HEK293 (cell line): ENCODE measurements at regions not wholly inside any gene's neighbourhood (a gene's known extent, or its start where the extent isn't known, plus 50 kb on each side); places are given as distances from the start of the nearest gene placed in this dataset.
"Not testable (repeated sequence)": the region's sequence is repeated elsewhere in the genome, so short reads cannot be mapped to it uniquely, and the experiment has no call there.

Source experiments
- CTCF ChIA-PET: fragments of 350-600 bp; formaldehyde crosslinking; extraction: SDS; loops from one replicate; lab custom pipeline; 2021; ENCODE audit warnings: antibody characterized with exemption; lab: Yijun Ruan, JAX
- POLR2A ChIA-PET: fragments of 300-600 bp; formaldehyde crosslinking; extraction: SDS; loops from one replicate; lab custom pipeline; 2020; ENCODE audit warnings: antibody characterized with exemption, inconsistent platforms; lab: Yijun Ruan, JAX
- H3K27ac ChIP-seq: fragments of 200-500 bp; sonication (Bioruptor generic); 2 replicates; pipeline ENCODE4 v1.5.1; 2014; ENCODE audit warnings: low read depth, low read length, control low read depth, inconsistent platforms; ENCODE audit errors: extremely low read depth
- H3K36me3 ChIP-seq, 2 experiments: fragments of 200-500 bp in 1 of 2; sonication (Bioruptor generic) in 1 of 2; 1 replicate in 1 of 2; 2 replicates in 1 of 2; pipeline ENCODE4 v1.5.1; 2014 to 2017; ENCODE audit warnings: inconsistent platforms in 2 of 2, low read length in 2 of 2; ENCODE audit not compliant: control insufficient read depth in 2 of 2, insufficient read depth in 1 of 2
- H3K4me1 ChIP-seq: fragments of 200-500 bp; sonication (Bioruptor generic); 2 replicates; pipeline ENCODE4 v1.5.1; 2014; ENCODE audit warnings: mild to moderate bottlenecking, low read length, inconsistent platforms; ENCODE audit not compliant: control insufficient read depth, insufficient read depth
- H3K4me3 ChIP-seq: 2 replicates; pipeline ENCODE4 v1.5.1; 2011; ENCODE audit warnings: low read depth, mild to moderate bottlenecking, control low read depth, low read length, moderate library complexity
- H3K9me3 ChIP-seq: fragments of 200-500 bp; sonication (Bioruptor generic); 2 replicates; pipeline ENCODE4 v1.5.1; 2014; ENCODE audit warnings: low read depth, low read length, inconsistent platforms; ENCODE audit not compliant: control insufficient read depth, insufficient read depth
- BCL11B ChIP-seq: fragments of 450-650 bp; formaldehyde crosslinking; IDR thresholded peaks from 2 replicates; pipeline ENCODE4 v1.5.1; 2016; ENCODE audit warnings: low read depth, missing biosample characterization, missing genetic modification characterization
- CTCF ChIP-seq: fragments of 450-650 bp; formaldehyde crosslinking; IDR thresholded peaks from 2 replicates; pipeline ENCODE4 v1.5.1; 2016; ENCODE audit warnings: missing biosample characterization, missing genetic modification characterization
- EGR2 ChIP-seq: fragments of 450-650 bp; formaldehyde crosslinking; IDR thresholded peaks from 2 replicates; pipeline ENCODE4 v1.5.1; 2016; ENCODE audit warnings: low read depth, missing biosample characterization, missing genetic modification characterization
- HOXD13 ChIP-seq: sonication (generic); formaldehyde crosslinking; IDR thresholded peaks from 2 replicates; pipeline ENCODE4 v1.8.0; 2022; ENCODE audit warnings: missing genetic modification reagents, borderline replicate concordance
- SETDB1 ChIP-seq: IDR thresholded peaks from one replicate; pipeline ENCODE4 v1.6.1; 2017; ENCODE audit warnings: mild to moderate bottlenecking, low read length, moderate library complexity, mixed read lengths; ENCODE audit not compliant: insufficient read length
- ZFHX2 ChIP-seq: fragments of 450-650 bp; formaldehyde crosslinking; conservative IDR thresholded peaks from 2 replicates; pipeline ENCODE4 v1.5.1; 2016; ENCODE audit warnings: missing biosample characterization, missing genetic modification characterization
- ZNF10 ChIP-seq: fragments of 450-650 bp; formaldehyde crosslinking; IDR thresholded peaks from 2 replicates; pipeline ENCODE4 v1.5.1; 2017; ENCODE audit warnings: missing biosample characterization, missing genetic modification characterization
- ZNF121 ChIP-seq: fragments of 450-650 bp; formaldehyde crosslinking; IDR thresholded peaks from 2 replicates; pipeline ENCODE4 v1.5.1; 2016; ENCODE audit warnings: missing biosample characterization, missing genetic modification characterization
- ZNF214 ChIP-seq: fragments of 450-650 bp; formaldehyde crosslinking; IDR thresholded peaks from 2 replicates; pipeline ENCODE4 v1.5.1; 2017; ENCODE audit warnings: missing biosample characterization, mild to moderate bottlenecking, missing genetic modification characterization, borderline replicate concordance
- ZNF221 ChIP-seq: fragments of 450-650 bp; formaldehyde crosslinking; IDR thresholded peaks from 2 replicates; pipeline ENCODE4 v1.5.1; 2017; ENCODE audit warnings: missing biosample characterization, missing genetic modification characterization, borderline replicate concordance
- ZNF26 ChIP-seq: fragments of 450-650 bp; formaldehyde crosslinking; IDR thresholded peaks from 2 replicates; pipeline ENCODE4 v1.5.1; 2016; ENCODE audit warnings: missing biosample characterization, missing genetic modification characterization
- ZNF311 ChIP-seq: fragments of 450-650 bp; formaldehyde crosslinking; IDR thresholded peaks from 2 replicates; pipeline ENCODE4 v1.5.1; 2017; ENCODE audit warnings: missing biosample characterization, missing genetic modification characterization, borderline replicate concordance
- ZNF341 ChIP-seq: fragments of 450-650 bp; formaldehyde crosslinking; IDR thresholded peaks from 2 replicates; pipeline ENCODE4; 2016; ENCODE audit warnings: low read depth, missing biosample characterization, missing genetic modification characterization
- ZNF571 ChIP-seq: fragments of 450-650 bp; formaldehyde crosslinking; IDR thresholded peaks from 2 replicates; pipeline ENCODE4 v1.5.0; 2017; ENCODE audit warnings: missing biosample characterization, missing genetic modification characterization
- ZNF600 ChIP-seq: fragments of 450-650 bp; formaldehyde crosslinking; IDR thresholded peaks from 2 replicates; pipeline ENCODE4 v1.5.1; 2016; ENCODE audit warnings: missing biosample characterization, missing genetic modification characterization
- ZNF654 ChIP-seq: fragments of 450-650 bp; formaldehyde crosslinking; IDR thresholded peaks from 2 replicates; pipeline ENCODE4 v1.5.1; 2016; ENCODE audit warnings: low read depth, missing biosample characterization, missing genetic modification characterization
- TF ChIP-seq, protein P1 (sequence below): fragments of 450-650 bp; formaldehyde crosslinking; conservative IDR thresholded peaks from 2 replicates; pipeline ENCODE4 v1.5.1; 2016; ENCODE audit warnings: low read depth, missing biosample characterization, missing genetic modification characterization
- TF ChIP-seq, protein P2 (sequence below): fragments of 450-650 bp; formaldehyde crosslinking; IDR thresholded peaks from 2 replicates; pipeline ENCODE4 v1.5.1; 2016; ENCODE audit warnings: missing biosample characterization, missing genetic modification characterization, low read depth

DNA sequence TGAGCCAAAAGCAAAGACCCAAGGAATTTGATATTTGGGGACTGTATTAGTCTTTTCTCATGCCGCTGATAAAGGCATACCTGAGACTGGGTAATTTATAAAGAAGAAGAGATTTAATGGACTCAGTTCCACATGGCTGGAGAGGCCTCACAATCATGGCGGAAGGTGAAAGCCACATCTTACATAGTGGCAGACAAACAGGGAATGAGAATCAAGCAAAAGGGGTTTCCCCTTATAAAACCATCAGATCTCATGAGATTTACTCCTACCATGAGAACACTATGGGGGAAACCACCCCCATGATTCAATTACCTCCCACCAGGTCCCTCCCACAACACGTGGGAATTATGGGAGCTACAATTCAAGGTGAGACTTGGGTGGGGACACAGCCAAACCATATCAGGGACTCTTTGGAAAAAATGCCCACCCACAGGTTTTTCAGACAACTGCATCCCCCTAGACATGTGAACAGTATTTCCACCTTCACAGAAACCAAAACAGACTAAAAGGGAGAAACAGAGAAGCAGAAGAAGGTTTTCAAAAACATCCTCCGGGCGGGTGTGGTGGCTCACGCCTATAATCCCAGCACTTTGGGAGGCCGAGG lies 482.1 kb upstream of the PROK2 start:
- H3K4me3 ChIP-seq, H3K9me3 ChIP-seq, H3K4me1 ChIP-seq, POLR2A ChIA-PET, H3K36me3 ChIP-seq, H3K27ac ChIP-seq: not testable (repeated sequence)
- TF ChIP-seq ZFHX2 (tag by site-specific recombination) (peak; percentile 54), EGR2 (tag by site-specific recombination) (peak; percentile 29; the same call in 1 of the 2 replicates)
- CTCF ChIA-PET, result interaction anchor here (0.8 to 1.6 kb wide), 3 partner anchors 85 to 396 kb away, joined by 3 to 7 read pairs (median 5); no protein-coding TSS in a partner anchor

DNA sequence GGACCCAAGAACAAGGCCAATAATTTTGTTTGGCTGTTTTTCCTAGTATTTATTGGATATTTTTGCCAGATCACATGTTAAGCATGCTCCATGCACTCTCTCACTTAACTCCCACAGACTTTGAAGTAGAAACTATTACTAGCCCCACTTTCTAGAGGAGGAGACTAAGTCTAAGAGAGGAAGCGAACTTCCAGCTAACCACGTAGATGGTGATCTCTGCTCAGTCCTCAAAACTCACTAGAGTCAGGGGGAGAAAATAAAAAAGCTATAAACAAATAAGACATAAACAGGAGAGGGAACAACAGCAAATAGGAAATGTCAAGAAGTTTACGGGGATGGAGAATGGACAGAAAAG lies 481.0 kb upstream of the PROK2 start:
- H3K27ac ChIP-seq, result no peak overlapping the region
- no peaks in the 10 kb centered on the region for H3K9me3 ChIP-seq
- CTCF ChIA-PET, result interaction anchor here (0.7 to 2.1 kb wide), 8 partner anchors 9 to 532 kb away, joined by 3 to 10 read pairs (median 4); no protein-coding TSS in a partner anchor
- TF ChIP-seq, protein P1, sequence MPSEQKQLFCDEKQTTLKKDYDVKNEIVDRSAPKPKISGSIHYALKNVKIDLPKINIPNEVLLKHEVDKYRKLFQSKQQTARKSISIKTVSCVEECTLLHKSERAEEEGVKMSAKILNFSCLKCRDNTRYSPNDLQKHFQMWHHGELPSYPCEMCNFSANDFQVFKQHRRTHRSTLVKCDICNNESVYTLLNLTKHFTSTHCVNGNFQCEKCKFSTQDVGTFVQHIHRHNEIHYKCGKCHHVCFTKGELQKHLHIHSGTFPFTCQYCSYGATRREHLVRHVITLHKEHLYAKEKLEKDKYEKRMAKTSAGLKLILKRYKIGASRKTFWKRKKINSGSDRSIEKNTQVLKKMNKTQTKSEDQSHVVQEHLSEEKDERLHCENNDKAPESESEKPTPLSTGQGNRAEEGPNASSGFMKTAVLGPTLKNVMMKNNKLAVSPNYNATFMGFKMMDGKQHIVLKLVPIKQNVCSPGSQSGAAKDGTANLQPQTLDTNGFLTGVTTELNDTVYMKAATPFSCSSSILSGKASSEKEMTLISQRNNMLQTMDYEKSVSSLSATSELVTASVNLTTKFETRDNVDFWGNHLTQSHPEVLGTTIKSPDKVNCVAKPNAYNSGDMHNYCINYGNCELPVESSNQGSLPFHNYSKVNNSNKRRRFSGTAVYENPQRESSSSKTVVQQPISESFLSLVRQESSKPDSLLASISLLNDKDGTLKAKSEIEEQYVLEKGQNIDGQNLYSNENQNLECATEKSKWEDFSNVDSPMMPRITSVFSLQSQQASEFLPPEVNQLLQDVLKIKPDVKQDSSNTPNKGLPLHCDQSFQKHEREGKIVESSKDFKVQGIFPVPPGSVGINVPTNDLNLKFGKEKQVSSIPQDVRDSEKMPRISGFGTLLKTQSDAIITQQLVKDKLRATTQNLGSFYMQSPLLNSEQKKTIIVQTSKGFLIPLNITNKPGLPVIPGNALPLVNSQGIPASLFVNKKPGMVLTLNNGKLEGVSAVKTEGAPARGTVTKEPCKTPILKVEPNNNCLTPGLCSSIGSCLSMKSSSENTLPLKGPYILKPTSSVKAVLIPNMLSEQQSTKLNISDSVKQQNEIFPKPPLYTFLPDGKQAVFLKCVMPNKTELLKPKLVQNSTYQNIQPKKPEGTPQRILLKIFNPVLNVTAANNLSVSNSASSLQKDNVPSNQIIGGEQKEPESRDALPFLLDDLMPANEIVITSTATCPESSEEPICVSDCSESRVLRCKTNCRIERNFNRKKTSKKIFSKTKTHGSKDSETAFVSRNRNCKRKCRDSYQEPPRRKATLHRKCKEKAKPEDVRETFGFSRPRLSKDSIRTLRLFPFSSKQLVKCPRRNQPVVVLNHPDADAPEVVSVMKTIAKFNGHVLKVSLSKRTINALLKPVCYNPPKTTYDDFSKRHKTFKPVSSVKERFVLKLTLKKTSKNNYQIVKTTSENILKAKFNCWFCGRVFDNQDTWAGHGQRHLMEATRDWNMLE, result no peak
- TF ChIP-seq ZNF311 (tag by site-specific recombination) (no peak), ZNF341 (no peak), ZNF221 (tag by site-specific recombination) (no peak), BCL11B (tag by site-specific recombination) (no peak), EGR2 (tag by site-specific recombination) (no peak)
- TF ChIP-seq, protein P2, sequence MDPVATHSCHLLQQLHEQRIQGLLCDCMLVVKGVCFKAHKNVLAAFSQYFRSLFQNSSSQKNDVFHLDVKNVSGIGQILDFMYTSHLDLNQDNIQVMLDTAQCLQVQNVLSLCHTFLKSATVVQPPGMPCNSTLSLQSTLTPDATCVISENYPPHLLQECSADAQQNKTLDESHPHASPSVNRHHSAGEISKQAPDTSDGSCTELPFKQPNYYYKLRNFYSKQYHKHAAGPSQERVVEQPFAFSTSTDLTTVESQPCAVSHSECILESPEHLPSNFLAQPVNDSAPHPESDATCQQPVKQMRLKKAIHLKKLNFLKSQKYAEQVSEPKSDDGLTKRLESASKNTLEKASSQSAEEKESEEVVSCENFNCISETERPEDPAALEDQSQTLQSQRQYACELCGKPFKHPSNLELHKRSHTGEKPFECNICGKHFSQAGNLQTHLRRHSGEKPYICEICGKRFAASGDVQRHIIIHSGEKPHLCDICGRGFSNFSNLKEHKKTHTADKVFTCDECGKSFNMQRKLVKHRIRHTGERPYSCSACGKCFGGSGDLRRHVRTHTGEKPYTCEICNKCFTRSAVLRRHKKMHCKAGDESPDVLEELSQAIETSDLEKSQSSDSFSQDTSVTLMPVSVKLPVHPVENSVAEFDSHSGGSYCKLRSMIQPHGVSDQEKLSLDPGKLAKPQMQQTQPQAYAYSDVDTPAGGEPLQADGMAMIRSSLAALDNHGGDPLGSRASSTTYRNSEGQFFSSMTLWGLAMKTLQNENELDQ (tag by site-specific recombination), result no peak
- no peak overlapping the region for H3K4me3 ChIP-seq
- H3K4me1 ChIP-seq, result no peaks in the 10 kb centered on the region; the same call in 1 of the 2 replicates
- no peaks in the 10 kb centered on the region for H3K36me3 ChIP-seq
- POLR2A ChIA-PET, result no interaction called here

GRCh38 chr3:72265256-72266015 lies 480.5 kb upstream of the PROK2 start:
- Histone ChIP-seq H3K27ac (no peak overlapping the region), H3K36me3 (no peaks in the 10 kb centered on the region), H3K4me1 (no peaks in the 10 kb centered on the region; the same call in 1 of the 2 replicates), H3K4me3 (no peak overlapping the region), H3K9me3 (no peaks in the 10 kb centered on the region)
- ChIA-PET POLR2A (no interaction called here), CTCF (interaction anchor here (0.6 to 2.1 kb wide), 12 partner anchors 9 to 535 kb away, joined by 3 to 10 read pairs (median 3); no protein-coding TSS in a partner anchor)
- TF ChIP-seq CTCF (tag by site-specific recombination) (peak; percentile 35; the same call in 1 of the 2 replicates), ZNF600 (tag by site-specific recombination) (no peak), ZNF10 (tag by site-specific recombination) (no peak), ZNF121 (tag by site-specific recombination) (no peak), ZNF571 (no peak), ZNF654 (peak; percentile 67), ZNF26 (tag by site-specific recombination) (no peak), SETDB1 (no peak), ZNF214 (no peak), HOXD13 (CRISPR knock-in tag) (no peak)
